ENCODE measurements at regions not wholly inside any gene's neighbourhood (a gene's known extent, or its start where the extent isn't known, plus 50 kb on each side); places are given as distances from the start of the nearest gene placed in this dataset.

- DNase-seq: no peak
- ATAC-seq: no peak
- intact Hi-C loops (cut with DNase I, micrococcal nuclease): no loop called here
Observed at GRCh38 chr10:131803860-131804425, 96.9 kb upstream of the PPP2R2D start.

DNA sequence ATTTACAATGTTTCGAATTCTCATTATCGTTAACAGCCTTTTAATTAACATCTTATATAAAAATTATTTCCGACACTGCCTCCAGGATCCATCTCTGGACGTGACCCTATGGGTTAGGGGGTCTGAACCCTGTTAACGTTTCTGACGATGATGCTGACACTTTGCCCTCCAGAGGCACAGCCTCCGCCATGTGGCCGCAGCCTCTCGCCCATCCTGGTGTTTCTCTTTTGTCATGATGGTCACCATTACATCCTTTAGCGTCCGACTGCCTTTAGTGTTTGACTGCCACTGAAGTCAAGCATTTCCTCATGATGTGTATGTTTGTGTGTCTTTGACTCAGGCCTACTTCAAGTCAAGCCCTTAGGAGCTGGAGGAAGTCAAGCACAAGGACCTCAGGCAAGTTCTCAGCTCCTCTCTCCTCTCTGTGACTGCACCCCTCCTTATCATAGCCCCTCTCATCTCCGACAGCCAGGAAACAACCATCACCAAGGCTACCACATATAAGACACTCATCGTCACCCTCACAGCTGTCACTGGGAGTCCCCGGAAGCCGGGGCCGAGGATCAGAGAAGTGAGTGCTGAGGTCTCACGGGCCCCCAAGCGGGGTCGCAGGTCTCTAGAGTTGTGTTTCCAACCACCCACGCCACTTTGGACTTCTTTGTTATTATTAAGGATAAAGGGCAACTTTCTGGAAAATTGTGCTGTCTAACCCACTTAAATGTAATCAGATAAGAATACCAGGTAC is 96.1 kb upstream of the PPP2R2D start:
- DNase-seq (no peak), ATAC-seq (no peak)
- intact Hi-C loops (cut with DNase I, micrococcal nuclease): no loop called here

DNA sequence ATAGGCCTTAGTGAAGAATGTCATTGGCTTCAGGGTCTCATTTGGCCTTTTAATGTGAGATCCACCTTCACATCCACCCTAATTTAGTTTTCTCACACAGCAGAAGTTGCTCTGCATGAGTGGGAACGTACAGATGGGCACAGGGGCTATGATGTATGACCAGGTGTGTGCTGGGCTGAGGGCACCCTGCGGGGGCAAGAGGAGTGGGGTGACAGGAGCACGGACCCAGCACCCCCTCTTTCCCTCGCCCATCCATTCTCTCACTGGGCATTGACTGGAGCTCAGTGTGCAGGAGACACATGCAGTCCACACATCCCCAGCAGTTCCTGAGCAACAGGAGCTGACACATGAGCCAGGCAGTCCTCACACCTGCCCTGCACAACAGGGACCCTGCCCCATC is 95.1 kb upstream of the PPP2R2D start:
- DNase-seq (no peak), ATAC-seq (no peak)
- intact Hi-C loops (cut with DNase I, micrococcal nuclease): no loop called here

- DNase-seq: no peak
Observed at GRCh38 chr10:131806146-131806545, 94.7 kb upstream of the PPP2R2D start.

DNA sequence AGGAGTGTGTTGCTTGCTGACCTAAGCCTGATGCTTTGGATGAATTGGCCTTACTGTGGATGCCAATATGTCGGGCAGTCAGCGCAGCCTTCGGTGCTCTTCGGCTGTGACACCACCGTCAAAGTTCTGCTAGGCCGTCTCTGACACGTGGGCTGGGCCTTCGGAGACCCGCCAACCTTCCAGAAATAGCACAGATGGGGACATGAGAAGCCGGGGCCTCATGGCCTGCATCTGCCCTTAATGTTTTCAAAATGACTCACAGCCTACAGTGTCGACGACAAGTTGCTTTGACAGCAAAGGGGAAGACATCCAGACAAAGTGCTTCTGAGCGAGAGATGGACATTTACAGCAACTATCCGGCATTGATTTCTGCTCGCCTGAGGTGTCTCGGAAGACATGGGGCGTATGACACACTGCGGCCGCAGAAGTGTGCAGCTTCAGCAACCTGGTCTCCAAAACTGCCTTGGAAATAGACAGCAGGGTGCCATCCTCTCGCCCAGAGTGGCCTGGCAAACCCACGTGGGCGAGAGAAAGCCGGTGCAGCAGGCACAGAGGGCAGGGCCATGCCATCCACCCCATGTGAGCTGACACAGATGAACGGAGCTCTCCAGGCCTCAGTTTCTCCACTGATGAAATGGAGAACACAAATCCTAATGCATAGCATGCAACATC is 94.0 kb upstream of the PPP2R2D start:
- intact Hi-C loops (cut with DNase I, micrococcal nuclease): no loop called here
- no peak for ATAC-seq
- no peak for DNase-seq

More at GRCh38 chr10:131806146-131806545, 94.7 kb upstream of the PPP2R2D start:
- no peak for ATAC-seq
- intact Hi-C loops (cut with DNase I, micrococcal nuclease): no loop called here

DNA sequence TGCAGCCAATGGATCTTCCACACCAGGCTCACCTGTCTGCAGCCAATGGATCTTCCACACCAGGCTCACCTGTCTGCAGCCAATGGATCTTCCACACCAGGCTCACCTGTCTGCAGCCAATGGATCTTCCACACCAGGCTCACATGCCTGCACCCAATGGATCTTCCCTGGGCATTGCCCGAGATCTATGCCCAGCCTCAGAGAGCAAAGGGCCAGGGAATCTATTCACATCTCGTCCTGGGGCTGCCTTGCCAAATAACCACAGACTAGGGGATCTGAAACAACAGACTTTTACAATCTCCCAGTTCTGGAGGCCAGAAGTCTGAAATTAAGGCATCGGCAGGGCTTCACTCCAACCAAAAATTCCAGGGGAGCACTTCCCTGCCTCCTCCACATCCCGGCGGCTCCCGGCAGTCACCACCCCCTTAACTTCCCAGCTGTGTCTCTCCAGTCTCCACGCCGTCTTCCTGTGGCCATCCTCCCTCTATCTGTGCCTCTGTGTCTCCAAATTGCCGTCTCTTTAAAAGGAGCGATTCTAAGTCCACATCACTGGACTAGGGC is 92.4 kb upstream of the PPP2R2D start:
- intact Hi-C loops (cut with DNase I, micrococcal nuclease): no loop called here
- no peak for ATAC-seq
- no peak for DNase-seq

DNA sequence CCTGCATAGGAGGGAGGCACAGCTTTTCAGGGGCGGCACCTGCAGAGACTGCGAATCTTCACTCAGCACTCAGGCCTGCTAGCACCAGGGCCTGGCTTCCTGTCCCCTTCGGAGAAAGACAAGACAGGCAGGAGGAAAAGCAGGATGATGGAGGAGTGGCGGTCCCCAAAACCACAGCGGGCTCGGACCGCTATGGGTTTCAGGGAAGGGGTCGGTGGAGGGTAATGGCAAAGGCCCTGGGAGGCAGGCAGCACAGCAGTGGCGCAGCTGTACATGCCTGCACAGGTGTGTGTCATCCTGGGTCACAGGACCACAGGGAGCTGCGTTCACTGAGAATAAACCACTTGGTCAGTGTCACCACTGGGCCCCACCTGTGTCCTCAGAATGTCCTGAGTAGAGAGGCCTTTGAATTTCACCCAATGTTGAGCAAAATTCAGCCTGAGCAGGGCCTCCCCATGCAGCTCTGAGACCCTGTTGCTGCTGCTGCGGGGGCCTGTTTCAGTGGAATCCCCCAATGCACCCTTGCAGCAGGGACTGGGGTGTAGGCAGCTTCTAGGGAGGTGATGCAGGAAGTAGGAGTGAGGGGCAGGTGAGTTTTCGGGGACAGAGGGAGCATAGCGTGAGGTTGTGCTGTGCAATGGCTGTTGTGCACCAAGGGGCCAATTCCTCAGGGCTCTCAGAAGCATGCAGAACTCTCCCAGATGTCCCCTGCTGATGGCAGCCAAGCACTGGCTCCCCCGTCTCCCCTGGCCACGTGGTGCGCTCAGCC is 90.6 kb upstream of the PPP2R2D start:
- DNase-seq (no peak), ATAC-seq (no peak)

GRCh38 chr10:131810805-131811629 is 89.8 kb upstream of the PPP2R2D start:
- DNase-seq (no peak), ATAC-seq (no peak)

More for the DNA sequence above, 90.6 kb upstream of the PPP2R2D start:
- intact Hi-C loops (cut with DNase I, micrococcal nuclease): no loop called here

DNA sequence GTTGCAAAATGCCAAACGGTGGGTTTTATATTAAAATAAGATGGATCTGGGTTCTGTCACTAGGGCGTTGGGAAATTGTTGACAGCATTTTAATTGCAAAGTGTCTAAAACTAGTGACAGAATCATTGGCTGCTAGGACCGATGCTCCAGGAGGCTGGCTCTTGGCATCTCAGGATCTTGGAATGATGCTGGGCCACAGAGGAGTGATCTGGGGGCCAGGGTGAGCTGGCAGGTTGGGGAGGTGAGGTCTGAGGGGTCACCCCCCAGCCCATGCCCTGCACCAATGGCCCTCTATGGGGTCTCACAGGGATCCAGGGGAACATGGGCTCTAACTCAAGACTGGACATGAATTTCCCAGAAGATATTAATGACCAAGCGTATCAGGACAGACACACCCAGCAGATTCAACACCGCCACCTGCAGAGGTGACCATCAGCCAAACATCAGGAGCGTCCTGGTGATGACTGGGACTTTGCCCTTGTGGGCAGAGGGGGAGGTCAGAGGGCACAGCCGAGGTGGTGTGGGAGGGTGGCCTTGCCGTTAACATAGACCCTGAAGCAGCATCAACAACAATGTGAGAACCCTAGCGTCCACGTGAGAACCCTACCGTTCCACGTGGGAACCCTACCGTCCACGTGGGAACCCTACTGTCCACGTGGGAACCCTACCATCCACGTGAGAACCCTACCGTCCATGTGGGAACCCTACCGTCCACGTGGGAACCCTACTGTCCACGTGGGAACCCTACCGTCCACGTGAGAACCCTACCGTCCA is 89.0 kb upstream of the PPP2R2D start:
- ATAC-seq (no peak), DNase-seq (no peak)
- intact Hi-C loops (cut with DNase I, micrococcal nuclease): no loop called here

More at GRCh38 chr10:131810805-131811629, 89.8 kb upstream of the PPP2R2D start:
- intact Hi-C loops (cut with DNase I, micrococcal nuclease): no loop called here

GRCh38 chr10:131812736-131813604 is 87.8 kb upstream of the PPP2R2D start:
- intact Hi-C loops (cut with DNase I, micrococcal nuclease): no loop called here
- DNase-seq: no peak
- no peak for ATAC-seq

DNA sequence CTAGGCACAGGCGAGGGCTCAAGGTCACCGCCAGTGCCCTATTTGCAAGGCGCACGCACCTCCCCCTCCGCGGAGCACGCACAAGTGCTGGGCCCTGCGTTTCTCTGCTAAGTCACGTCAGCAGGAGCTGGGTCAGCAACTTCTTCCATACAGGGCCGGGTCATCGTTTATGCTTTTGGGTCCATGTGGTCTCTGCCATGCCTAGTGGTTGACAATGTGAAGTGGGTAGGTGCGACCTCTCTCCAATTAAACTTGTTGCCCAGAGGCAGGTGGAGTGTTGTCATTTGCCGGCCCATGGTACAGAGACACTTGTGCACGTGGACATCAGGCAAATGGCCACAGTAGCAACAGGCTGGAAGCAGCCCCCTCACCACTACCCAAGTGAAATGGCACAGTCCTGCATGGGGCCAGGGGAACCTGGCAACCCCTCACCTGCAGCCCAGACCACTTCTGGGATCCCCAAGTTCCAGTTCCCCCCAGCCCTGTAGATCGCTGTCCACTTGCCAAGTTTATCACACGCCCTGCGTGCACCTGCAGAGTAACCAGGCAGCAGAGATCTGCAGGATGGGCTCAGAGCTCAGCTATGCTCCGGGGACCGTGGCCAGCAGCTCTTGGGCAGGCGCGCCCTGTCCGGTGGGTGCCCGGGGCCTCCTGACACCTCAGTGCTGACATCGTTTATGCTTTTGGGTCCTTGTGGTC is 86.1 kb upstream of the PPP2R2D start:
- DNase-seq (no peak), ATAC-seq (no peak)
- intact Hi-C loops (cut with DNase I, micrococcal nuclease): no loop called here

- DNase-seq (no peak), ATAC-seq (no peak)
- intact Hi-C loops (cut with DNase I, micrococcal nuclease): no loop called here
Observed at GRCh38 chr10:131815266-131816156, 85.3 kb upstream of the PPP2R2D start.

DNA sequence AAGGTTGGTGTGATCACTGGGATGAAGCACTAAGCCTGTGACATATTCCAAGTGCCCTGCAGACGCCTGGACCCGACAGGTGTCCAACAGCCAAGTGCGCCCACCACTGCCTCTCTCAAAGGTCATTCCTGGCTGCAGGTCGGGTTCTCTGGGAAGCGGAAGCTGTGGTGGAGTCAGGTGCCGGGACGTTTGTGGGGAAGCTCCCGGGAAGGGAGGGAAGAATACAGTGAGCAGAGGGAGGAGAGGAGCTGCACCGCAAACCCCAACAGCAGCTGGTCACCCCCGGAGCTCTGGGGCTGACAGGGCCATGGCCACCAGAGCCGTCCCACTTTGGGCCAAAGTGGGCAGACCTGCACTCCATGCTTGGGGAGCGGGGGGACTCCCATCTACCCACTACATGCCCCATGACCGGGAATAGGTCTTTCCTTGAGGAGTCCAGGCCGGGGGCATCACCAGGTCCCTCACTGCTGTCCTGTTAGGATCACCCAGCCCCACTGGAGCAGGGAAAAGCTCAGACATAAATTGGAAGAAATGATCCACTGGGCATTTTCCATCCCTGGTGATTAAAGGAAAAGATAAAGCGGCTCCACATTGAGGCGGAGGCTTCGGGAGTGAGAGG is 84.5 kb upstream of the PPP2R2D start:
- ATAC-seq: no peak
- DNase-seq: no peak
- intact Hi-C loops (cut with DNase I, micrococcal nuclease): no loop called here

DNA sequence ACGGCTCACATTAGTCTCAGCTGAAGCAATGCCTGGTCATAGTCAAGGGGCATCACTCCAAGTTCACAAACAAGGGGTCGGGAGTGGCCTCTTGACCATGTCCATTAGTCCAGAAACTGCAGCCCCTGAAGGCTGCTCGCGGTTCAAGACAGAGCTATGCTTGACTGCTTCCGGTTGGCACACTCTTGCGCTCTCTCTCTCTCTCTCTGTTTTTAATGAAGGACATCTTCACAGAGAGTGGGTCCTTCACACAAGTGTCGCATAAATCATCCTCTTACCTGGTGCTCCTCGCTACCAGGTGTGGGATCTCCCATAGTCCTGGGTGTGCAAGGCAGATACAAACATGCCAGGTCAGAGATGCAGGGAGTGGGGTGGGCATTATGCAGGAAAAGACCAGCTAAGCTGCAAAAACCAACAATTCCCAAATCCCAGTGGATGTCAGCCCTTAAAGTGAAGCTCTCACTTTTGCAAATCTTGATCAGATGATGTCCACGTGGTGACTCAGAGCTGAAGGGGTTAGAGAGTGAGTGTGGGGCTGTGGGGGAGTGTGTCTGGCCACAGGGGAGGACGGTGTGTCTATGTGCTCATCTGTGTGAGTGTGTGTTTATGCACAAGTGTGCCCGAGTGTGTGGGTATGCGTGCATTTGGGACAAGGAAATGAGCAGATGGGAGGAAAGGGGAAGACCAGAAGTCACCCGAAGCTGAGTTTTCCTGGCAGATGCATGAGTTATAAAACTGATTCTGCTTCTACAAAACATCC is 83.7 kb upstream of the PPP2R2D start:
- intact Hi-C loops (cut with DNase I, micrococcal nuclease): no loop called here
- ATAC-seq: no peak
- no peak for DNase-seq
